GM12892 (cell line): ENCODE measurements at regions not wholly inside any gene's neighbourhood (a gene's known extent, or its start where the extent isn't known, plus 50 kb on each side); places are given as distances from the start of the nearest gene placed in this dataset.

ENCODE experiments used
- POLR2A ChIP-seq: IDR thresholded peaks from 2 replicates; pipeline ENCODE4 v1.6.1; 2011; ENCODE audit warnings: low read depth, low read length, control low read depth
- POLR2AphosphoS5 ChIP-seq: IDR thresholded peaks from 2 replicates; pipeline ENCODE4 v1.6.1; 2011; ENCODE audit warnings: low read depth, low read length, control low read depth
- TAF1 ChIP-seq: IDR thresholded peaks from 2 replicates; pipeline ENCODE4 v1.6.1; 2011; ENCODE audit warnings: low read depth, mild to moderate bottlenecking, control low read depth, low read length, borderline replicate concordance

DNA sequence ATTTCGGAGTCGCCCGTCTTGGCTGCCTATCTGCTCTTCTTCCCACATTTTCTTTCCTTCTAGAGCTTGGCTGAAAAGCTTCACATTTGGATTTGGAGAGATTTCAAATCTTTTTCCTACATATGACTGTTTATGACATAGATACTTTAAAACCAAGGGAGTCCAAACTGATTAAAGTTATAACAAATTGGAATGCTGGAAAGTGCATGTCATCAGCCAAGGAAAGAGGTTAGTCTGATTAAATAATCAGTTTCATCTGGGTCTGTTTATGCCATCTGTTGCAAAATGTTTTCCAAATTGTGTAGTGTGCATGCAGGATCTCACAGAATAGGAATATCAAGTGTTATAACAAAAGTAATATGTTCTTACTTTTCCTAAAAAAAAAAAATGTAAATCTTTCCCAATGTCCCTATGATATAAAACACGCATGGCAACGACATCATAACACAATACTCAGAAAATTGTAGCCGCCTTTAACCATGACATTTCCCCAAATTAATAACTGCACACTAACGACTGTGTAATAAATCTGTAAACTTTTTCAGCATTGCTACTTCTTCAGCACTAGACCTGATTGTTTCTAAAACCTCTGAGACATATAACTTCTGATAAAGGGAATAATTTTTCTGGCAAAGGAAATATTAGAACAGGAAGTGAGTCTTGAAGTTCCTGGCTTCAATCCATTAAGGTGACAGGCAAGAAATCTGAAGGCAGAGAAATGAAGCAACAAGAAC, 230.2 kb upstream of the FOXQ1 start:
- TF ChIP-seq POLR2AphosphoS5 (no peak), POLR2A (no peak), TAF1 (no peak)
